ENCODE measurements at regions not wholly inside any gene's neighbourhood (a gene's known extent, or its start where the extent isn't known, plus 50 kb on each side); places are given as distances from the start of the nearest gene placed in this dataset.

DNA sequence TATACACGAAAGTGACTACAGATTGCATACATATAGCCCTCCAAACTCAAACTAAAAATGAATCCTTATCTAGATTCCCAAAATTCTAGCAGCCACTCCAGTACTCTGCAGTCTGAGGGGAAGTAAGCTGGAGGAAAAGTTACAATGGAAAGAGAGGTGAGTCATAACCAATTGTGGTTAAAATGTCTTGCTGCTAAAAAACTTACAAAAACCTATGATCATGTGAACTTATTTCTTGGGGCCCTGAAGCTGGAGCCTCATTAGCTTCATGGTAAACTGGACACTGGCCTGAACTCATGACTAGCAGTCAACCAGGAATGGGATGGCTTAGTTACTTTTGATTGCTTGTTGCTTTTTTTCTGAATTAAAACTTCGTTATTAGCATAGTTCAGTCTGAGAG lies 175.9 kb downstream of the SLC4A3 start:
- Histone ChIP-seq H3F3A (ENCODE audit: insufficient read depth, low read length, poor library complexity, severe bottlenecking) (no peaks in the 10 kb centered on the region), H3K9me2 (ENCODE audit: insufficient read depth, low read length) (no peaks in the 10 kb centered on the region), H3K9me3 (ENCODE audit: low read length) (no peaks in the 10 kb centered on the region), H4K20me1 (ENCODE audit: insufficient read depth) (no peaks in the 10 kb centered on the region), H3K27me3 (ENCODE audit: insufficient read depth, low read depth, low read length) (no peaks in the 10 kb centered on the region), H3K4me2 (ENCODE audit: low read length) (no peak overlapping the region), H3K79me2 (replicated peaks; ENCODE audit: insufficient read depth, low read length) (no peaks in the 10 kb centered on the region), H2AFZ (ENCODE audit: low read depth, low read length) (no peak overlapping the region), H3K36me3 (ENCODE audit: insufficient read depth, low read length) (no peaks in the 10 kb centered on the region), H3K9ac (ENCODE audit: low read length) (no peak overlapping the region), H3K4me3 (ENCODE audit: low read length) (no peak overlapping the region), H3K27ac (ENCODE audit: low read length) (no peak overlapping the region)
- TF ChIP-seq SMC3 (conservative IDR thresholded peaks at IDR 0.05; ENCODE audit: poor library complexity) (no peak), POLR2AphosphoS5 (IDR thresholded peaks at IDR 0.05) (no peak), EZH2 (IDR thresholded peaks at IDR 0.05; ENCODE audit: borderline replicate concordance, insufficient read depth, low read length, poor library complexity, severe bottlenecking) (no peak), RAD21 (conservative IDR thresholded peaks at IDR 0.05) (no peak), MXI1 (conservative IDR thresholded peaks at IDR 0.05; ENCODE audit: poor library complexity, severe bottlenecking) (no peak), TAF1 (IDR thresholded peaks at IDR 0.05; ENCODE audit: low read depth) (no peak), EP300 (conservative IDR thresholded peaks at IDR 0.05; ENCODE audit: poor library complexity, severe bottlenecking) (no peak)
- TF ChIP-seq, protein P1, sequence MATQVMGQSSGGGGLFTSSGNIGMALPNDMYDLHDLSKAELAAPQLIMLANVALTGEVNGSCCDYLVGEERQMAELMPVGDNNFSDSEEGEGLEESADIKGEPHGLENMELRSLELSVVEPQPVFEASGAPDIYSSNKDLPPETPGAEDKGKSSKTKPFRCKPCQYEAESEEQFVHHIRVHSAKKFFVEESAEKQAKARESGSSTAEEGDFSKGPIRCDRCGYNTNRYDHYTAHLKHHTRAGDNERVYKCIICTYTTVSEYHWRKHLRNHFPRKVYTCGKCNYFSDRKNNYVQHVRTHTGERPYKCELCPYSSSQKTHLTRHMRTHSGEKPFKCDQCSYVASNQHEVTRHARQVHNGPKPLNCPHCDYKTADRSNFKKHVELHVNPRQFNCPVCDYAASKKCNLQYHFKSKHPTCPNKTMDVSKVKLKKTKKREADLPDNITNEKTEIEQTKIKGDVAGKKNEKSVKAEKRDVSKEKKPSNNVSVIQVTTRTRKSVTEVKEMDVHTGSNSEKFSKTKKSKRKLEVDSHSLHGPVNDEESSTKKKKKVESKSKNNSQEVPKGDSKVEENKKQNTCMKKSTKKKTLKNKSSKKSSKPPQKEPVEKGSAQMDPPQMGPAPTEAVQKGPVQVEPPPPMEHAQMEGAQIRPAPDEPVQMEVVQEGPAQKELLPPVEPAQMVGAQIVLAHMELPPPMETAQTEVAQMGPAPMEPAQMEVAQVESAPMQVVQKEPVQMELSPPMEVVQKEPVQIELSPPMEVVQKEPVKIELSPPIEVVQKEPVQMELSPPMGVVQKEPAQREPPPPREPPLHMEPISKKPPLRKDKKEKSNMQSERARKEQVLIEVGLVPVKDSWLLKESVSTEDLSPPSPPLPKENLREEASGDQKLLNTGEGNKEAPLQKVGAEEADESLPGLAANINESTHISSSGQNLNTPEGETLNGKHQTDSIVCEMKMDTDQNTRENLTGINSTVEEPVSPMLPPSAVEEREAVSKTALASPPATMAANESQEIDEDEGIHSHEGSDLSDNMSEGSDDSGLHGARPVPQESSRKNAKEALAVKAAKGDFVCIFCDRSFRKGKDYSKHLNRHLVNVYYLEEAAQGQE (IDR thresholded peaks at IDR 0.05; ENCODE audit: borderline replicate concordance) = no peak
- TF ChIP-seq, protein P2, sequence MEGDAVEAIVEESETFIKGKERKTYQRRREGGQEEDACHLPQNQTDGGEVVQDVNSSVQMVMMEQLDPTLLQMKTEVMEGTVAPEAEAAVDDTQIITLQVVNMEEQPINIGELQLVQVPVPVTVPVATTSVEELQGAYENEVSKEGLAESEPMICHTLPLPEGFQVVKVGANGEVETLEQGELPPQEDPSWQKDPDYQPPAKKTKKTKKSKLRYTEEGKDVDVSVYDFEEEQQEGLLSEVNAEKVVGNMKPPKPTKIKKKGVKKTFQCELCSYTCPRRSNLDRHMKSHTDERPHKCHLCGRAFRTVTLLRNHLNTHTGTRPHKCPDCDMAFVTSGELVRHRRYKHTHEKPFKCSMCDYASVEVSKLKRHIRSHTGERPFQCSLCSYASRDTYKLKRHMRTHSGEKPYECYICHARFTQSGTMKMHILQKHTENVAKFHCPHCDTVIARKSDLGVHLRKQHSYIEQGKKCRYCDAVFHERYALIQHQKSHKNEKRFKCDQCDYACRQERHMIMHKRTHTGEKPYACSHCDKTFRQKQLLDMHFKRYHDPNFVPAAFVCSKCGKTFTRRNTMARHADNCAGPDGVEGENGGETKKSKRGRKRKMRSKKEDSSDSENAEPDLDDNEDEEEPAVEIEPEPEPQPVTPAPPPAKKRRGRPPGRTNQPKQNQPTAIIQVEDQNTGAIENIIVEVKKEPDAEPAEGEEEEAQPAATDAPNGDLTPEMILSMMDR (IDR thresholded peaks at IDR 0.05; ENCODE audit: poor library complexity, severe bottlenecking) = no peak

DNA sequence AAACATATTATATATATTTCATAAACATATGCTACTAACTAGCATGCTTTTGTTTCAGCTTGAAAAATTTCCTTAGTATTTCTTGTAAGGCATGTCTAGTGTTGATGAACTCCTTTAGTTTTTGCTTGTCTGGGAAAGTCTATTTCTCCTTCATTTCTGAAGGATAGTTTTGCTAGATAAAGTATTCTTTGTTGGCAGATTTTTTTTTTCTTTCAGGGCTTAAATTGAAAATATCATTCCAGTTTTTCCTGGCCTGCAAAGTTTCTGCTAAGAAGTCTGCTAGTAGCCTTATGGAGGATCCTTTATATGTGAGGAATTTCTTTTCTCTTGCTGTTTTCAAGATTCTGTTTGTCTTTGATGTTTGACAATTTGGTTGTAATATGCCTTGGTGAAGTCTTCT lies 183.5 kb downstream of the SLC4A3 start:
- Histone ChIP-seq H3K27me3 (ENCODE audit: insufficient read depth, low read depth, low read length) (no peaks in the 10 kb centered on the region), H4K20me1 (ENCODE audit: insufficient read depth) (no peaks in the 10 kb centered on the region), H3K4me3 (ENCODE audit: low read length) (no peak overlapping the region), H3F3A (ENCODE audit: insufficient read depth, low read length, poor library complexity, severe bottlenecking) (no peaks in the 10 kb centered on the region), H3K27ac (ENCODE audit: low read length) (no peak overlapping the region), H3K36me3 (ENCODE audit: insufficient read depth, low read length) (no peaks in the 10 kb centered on the region), H3K9me2 (ENCODE audit: insufficient read depth, low read length) (no peaks in the 10 kb centered on the region), H3K9ac (ENCODE audit: low read length) (no peak overlapping the region), H2AFZ (ENCODE audit: low read depth, low read length) (no peak overlapping the region), H3K79me2 (replicated peaks; ENCODE audit: insufficient read depth, low read length) (no peaks in the 10 kb centered on the region), H3K9me3 (ENCODE audit: low read length) (no peaks in the 10 kb centered on the region), H3K4me2 (ENCODE audit: low read length) (no peak overlapping the region)
- TF ChIP-seq SMC3 (conservative IDR thresholded peaks at IDR 0.05; ENCODE audit: poor library complexity) (no peak), POLR2AphosphoS5 (IDR thresholded peaks at IDR 0.05) (no peak), TAF1 (IDR thresholded peaks at IDR 0.05; ENCODE audit: low read depth) (no peak), MXI1 (conservative IDR thresholded peaks at IDR 0.05; ENCODE audit: poor library complexity, severe bottlenecking) (no peak)
- TF ChIP-seq, protein P1 (IDR thresholded peaks at IDR 0.05; ENCODE audit: borderline replicate concordance) = no peak
